ENCODE measurements at regions not wholly inside any gene's neighbourhood (a gene's known extent, or its start where the extent isn't known, plus 50 kb on each side); places are given as distances from the start of the nearest gene placed in this dataset.
"Not testable (repeated sequence)": the region's sequence is repeated elsewhere in the genome, so short reads cannot be mapped to it uniquely, and the experiment has no call there.

- H3K36me3 ChIP-seq (ENCODE audit: control insufficient read depth, insufficient read depth, low read length); H2AFZ ChIP-seq (ENCODE audit: low read depth, low read length); H3K27me3 ChIP-seq (ENCODE audit: control insufficient read depth in 2 of 2, insufficient read depth in 2 of 2, low read length in 2 of 2); H4K20me1 ChIP-seq (replicated peaks; ENCODE audit: control insufficient read depth, insufficient read depth, low read length); H3K27ac ChIP-seq (ENCODE audit: extremely low read depth, low read depth, low read length); H3K4me1 ChIP-seq (replicated peaks in 1 of 2; ENCODE audit: control insufficient read depth in 2 of 2, insufficient read depth in 2 of 2, low read length in 2 of 2); H3K4me3 ChIP-seq; intact Hi-C loops (cut with micrococcal nuclease); DNase-seq (ENCODE audit: extremely low read depth in 1 of 4, low spot score in 3 of 4); H3K9ac ChIP-seq (ENCODE audit: insufficient read depth in 1 of 2, low read depth in 2 of 2, low read length in 2 of 2); H3K4me2 ChIP-seq (ENCODE audit: insufficient read depth, low read length); in situ Hi-C loops (cut with MboI); H3K9me1 ChIP-seq (ENCODE audit: control insufficient read depth, insufficient read depth, low read length); BruUV-seq (replicated peaks); CTCF ChIA-PET (ENCODE audit: low intra/inter-chr PET ratio); H3K79me2 ChIP-seq (ENCODE audit: control insufficient read depth, insufficient read depth, low read length); FAIRE-seq; H3K9me3 ChIP-seq (replicated peaks; ENCODE audit: control insufficient read depth, insufficient read depth, low read depth, low read length); TF ChIP-seq PBX2 (CRISPR knock-in tag; IDR thresholded peaks at IDR 0.05; ENCODE audit: low read depth); ATF3 (CRISPR knock-in tag; conservative IDR thresholded peaks at IDR 0.05); JUN (CRISPR knock-in tag; IDR thresholded peaks at IDR 0.05; ENCODE audit: borderline replicate concordance): not testable (repeated sequence)
- 50% methylated on average over 2 of the region's 2 CpGs for WGBS (ENCODE audit: insufficient coverage, low coverage, missing lambda C conversion rate)
- ATAC-seq, result peak; percentile 29
- POLR2A ChIA-PET, result interaction anchor here (0.7 to 2.2 kb wide), 2 partner anchors 10 to 149 kb away, joined by 3 to 9 read pairs; no protein-coding TSS in a partner anchor
- TF ChIP-seq JUND (IDR thresholded peaks at IDR 0.05; ENCODE audit: borderline replicate concordance, low read depth, low read length), result peak; percentile 53; the same call in 1 of the 2 replicates
- 0 out of 3 replicates have a peak, but pooled peaks have one; percentile 45 for TF ChIP-seq JUND (tag; IDR thresholded peaks at IDR 0.05; ENCODE audit: borderline replicate concordance, low read depth, low read length)
- peak; percentile 51; the same call in 1 of the 2 replicates for TF ChIP-seq SMARCA4 (IDR thresholded peaks at IDR 0.05)
- TF ChIP-seq FOSL1 (tag; conservative IDR thresholded peaks at IDR 0.05), result peak; percentile 90
- TF ChIP-seq PBX2 (tag; conservative IDR thresholded peaks at IDR 0.05; ENCODE audit: low read depth), result peak; percentile 73
- TF ChIP-seq ATF3 (IDR thresholded peaks at IDR 0.05), result peak; percentile 77
- peak; percentile 93 for TF ChIP-seq PKNOX1 (IDR thresholded peaks at IDR 0.05)
- TF ChIP-seq HDAC1 (IDR thresholded peaks at IDR 0.05), result peak in 1 of 2 experiments; percentile 31; a peak in 1 of 4 replicates
- TF ChIP-seq ZEB2 (IDR thresholded peaks at IDR 0.05), result peak; percentile 38; the same call in 1 of the 2 replicates
- 0 out of 2 replicates have a peak, but pooled peaks have one; percentile 20 for TF ChIP-seq BCOR (IDR thresholded peaks at IDR 0.05)
- TF ChIP-seq DPF2 (IDR thresholded peaks at IDR 0.05), result peak; percentile 56; the same call in 1 of the 2 replicates
- 0 out of 2 replicates have a peak, but pooled peaks have one; percentile 41 for TF ChIP-seq HDAC2 (IDR thresholded peaks at IDR 0.05)
- TF ChIP-seq ZNF384 (IDR thresholded peaks at IDR 0.05; ENCODE audit: low read depth, low read length), result peak; percentile 85
- TF ChIP-seq KDM1A (IDR thresholded peaks at IDR 0.05), result peak in 1 of 2 experiments; percentile 52; a peak in 2 of 4 replicates
- TF ChIP-seq ZNF121 (CRISPR knock-in tag; conservative IDR thresholded peaks at IDR 0.05), result 0 out of 2 replicates have a peak, but pooled peaks have one; percentile 25
- TF ChIP-seq HDGF (IDR thresholded peaks at IDR 0.05), result 0 out of 2 replicates have a peak, but pooled peaks have one; percentile 40
- 0 out of 2 replicates have a peak, but pooled peaks have one; percentile 36 for TF ChIP-seq ARID1B (IDR thresholded peaks at IDR 0.05)
- peak; percentile 54; the same call in 1 of the 2 replicates for TF ChIP-seq SMARCE1 (IDR thresholded peaks at IDR 0.05)
- 0 out of 2 replicates have a peak, but pooled peaks have one; percentile 33 for TF ChIP-seq JUN (IDR thresholded peaks at IDR 0.05; ENCODE audit: borderline replicate concordance, low read depth, low read length)
These were observed 143.8 kb downstream of the GLUL start for GRCh38 chr1:182247813-182248212.

All from K562 (cell line).